Liver (tissue), 7 donors: ENCODE measurements at regions not wholly inside any gene's neighbourhood (a gene's known extent, or its start where the extent isn't known, plus 50 kb on each side); places are given as distances from the start of the nearest gene placed in this dataset.

Experiments used
- DNase-seq: peaks from one replicate; pipeline ENCODE4 v3.0.0-alpha.2; 2017; ENCODE audit warnings: low spot score
- H3K27ac ChIP-seq, 2 donors: one replicate each; pipeline ENCODE4 v1.7.0; 2013; ENCODE audit warnings: inconsistent platforms in 2 of 2, low read length in 2 of 2, control low read depth in 1 of 2, low read depth in 1 of 2, mild to moderate bottlenecking in 1 of 2
- H3K27me3 ChIP-seq, 4 donors: one replicate each; pipeline versions ENCODE4 v1.6.1 to v1.7.0; 2013; ENCODE audit warnings: low read length in 3 of 4, inconsistent platforms in 1 of 4, mild to moderate bottlenecking in 1 of 4, moderate library complexity in 1 of 4; ENCODE audit not compliant: control insufficient read depth in 4 of 4, insufficient read depth in 4 of 4
- H3K36me3 ChIP-seq, 4 donors: one replicate each; pipeline versions ENCODE4 v1.6.1 to v1.7.0; 2013; ENCODE audit warnings: low read length in 3 of 4, mild to moderate bottlenecking in 3 of 4, low read depth in 1 of 4, moderate library complexity in 1 of 4; ENCODE audit not compliant: control insufficient read depth in 4 of 4, insufficient read depth in 3 of 4
- H3K4me1 ChIP-seq, 4 donors: one replicate each; pipeline versions ENCODE4 v1.6.1 to v1.7.0; 2013; ENCODE audit warnings: low read length in 3 of 4, mild to moderate bottlenecking in 3 of 4, moderate library complexity in 1 of 4; ENCODE audit not compliant: control insufficient read depth in 4 of 4, insufficient read depth in 4 of 4
- H3K4me3 ChIP-seq, 3 donors: one replicate each; pipeline versions ENCODE4 v1.6.1 to v1.7.0; 2013; ENCODE audit warnings: low read length in 3 of 3, control low read depth in 1 of 3, low read depth in 1 of 3, mild to moderate bottlenecking in 1 of 3
- H3K9ac ChIP-seq, 2 donors: one replicate each; pipeline ENCODE4 v1.7.0; 2013; ENCODE audit warnings: low read length in 2 of 2, mild to moderate bottlenecking in 2 of 2, moderate library complexity in 2 of 2, control low read depth in 1 of 2, low read depth in 1 of 2
- H3K9me3 ChIP-seq, 4 donors: one replicate each; pipeline versions ENCODE4 v1.6.1 to v1.7.0; 2013; ENCODE audit warnings: low read length in 3 of 4; ENCODE audit not compliant: control insufficient read depth in 4 of 4
- ATF3 ChIP-seq: IDR thresholded peaks from 2 replicates; pipeline ENCODE4 v1.6.1; 2016; ENCODE audit warnings: antibody characterized with exemption
- EGR1 ChIP-seq, 2 donors: IDR thresholded peaks; 2 replicates each; pipeline ENCODE4 v1.6.1; 2016 to 2018; ENCODE audit warnings: antibody characterized with exemption in 2 of 2, low read depth in 2 of 2
- FOXA1 ChIP-seq: IDR thresholded peaks from 2 replicates; pipeline ENCODE4 v1.6.1; 2016; ENCODE audit warnings: antibody characterized with exemption
- FOXA2 ChIP-seq: IDR thresholded peaks from 2 replicates; pipeline ENCODE4 v1.6.1; 2016; ENCODE audit warnings: antibody characterized with exemption
- HNF4A ChIP-seq, 2 donors: conservative IDR thresholded peaks; 2 replicates each; pipeline ENCODE4 v1.6.1; 2016; ENCODE audit warnings: antibody characterized with exemption in 2 of 2, mild to moderate bottlenecking in 2 of 2
- HNF4G ChIP-seq: IDR thresholded peaks from 2 replicates; pipeline ENCODE4 v1.6.1; 2016; ENCODE audit warnings: antibody characterized with exemption
- JUND ChIP-seq, 2 donors: IDR thresholded peaks; 2 replicates each; pipeline ENCODE4 v1.6.1; 2016; ENCODE audit warnings: antibody characterized with exemption in 2 of 2
- MAX ChIP-seq: IDR thresholded peaks from 2 replicates; pipeline ENCODE4 v1.6.1; 2016; ENCODE audit warnings: antibody characterized with exemption
- RAD21 ChIP-seq, 2 donors: IDR thresholded peaks; 2 replicates each; pipeline ENCODE4 v1.6.1; 2016; ENCODE audit warnings: antibody characterized with exemption in 2 of 2, mild to moderate bottlenecking in 2 of 2
- RXRA ChIP-seq, 2 donors: IDR thresholded peaks; 2 replicates each; pipeline ENCODE4 v1.6.1; 2017 to 2018; ENCODE audit warnings: antibody characterized with exemption in 2 of 2, mild to moderate bottlenecking in 1 of 2
- SP1 ChIP-seq: IDR thresholded peaks from 2 replicates; pipeline ENCODE4 v1.6.1; 2018; ENCODE audit warnings: antibody characterized with exemption, mild to moderate bottlenecking
- TAF1 ChIP-seq: conservative IDR thresholded peaks from 2 replicates; pipeline ENCODE4 v1.6.1; 2016; ENCODE audit warnings: antibody characterized with exemption, mild to moderate bottlenecking
- YY1 ChIP-seq: IDR thresholded peaks from 2 replicates; pipeline ENCODE4 v1.6.1; 2016; ENCODE audit warnings: antibody characterized with exemption, mild to moderate bottlenecking
- ZBTB33 ChIP-seq: IDR thresholded peaks from 2 replicates; pipeline ENCODE4 v1.6.1; 2016; ENCODE audit warnings: antibody characterized with exemption
- WGBS: extraction: QIAGEN DNeasy Blood & Tissue Kit; methylation state at CpG from one replicate; pipeline ENCODE4 v1.1.7; 2013; 5-methylcytosine and 5-hydroxymethylcytosine counted together
- donor health status: healthy.
- donor health status: healthy.
- donor health status: healthy.
- donor health status: healthy.

GRCh38 chr18:78733762-78734613 lies 245.6 kb upstream of the SALL3 start:
- 80% methylated on average over 30 of the region's 30 CpGs for WGBS

GRCh38 chr18:78734614-78734945 lies 245.0 kb upstream of the SALL3 start:
- TF ChIP-seq TAF1 (no peak), RAD21 (IDR thresholded peaks at IDR 0.05) (no peak), EGR1 (IDR thresholded peaks at IDR 0.05; ENCODE audit: low read depth in 2 of 2) (no peak), HNF4A (conservative IDR thresholded peaks at IDR 0.05) (no peak), ZBTB33 (no peak), FOXA2 (no peak), JUND (IDR thresholded peaks at IDR 0.05) (no peak), SP1 (no peak), HNF4G (no peak), FOXA1 (no peak), ATF3 (no peak)
- Histone ChIP-seq H3K27me3 (no peaks in the 10 kb centered on the region), H3K9ac (no peak overlapping the region), H3K4me3 (no peak overlapping the region), H3K36me3 (no peaks in the 10 kb centered on the region), H3K27ac (no peak overlapping the region), H3K9me3 (no peaks in the 10 kb centered on the region), H3K4me1 (no peaks in the 10 kb centered on the region)
- 87% methylated on average over 9 of the region's 9 CpGs for WGBS
- no peak for DNase-seq

More at GRCh38 chr18:78733762-78734613, 245.6 kb upstream of the SALL3 start:
- H3K36me3 ChIP-seq = no peaks in the 10 kb centered on the region
- TF ChIP-seq MAX = no peak
- no peak for TF ChIP-seq YY1
- no peak for TF ChIP-seq ATF3
- TF ChIP-seq ZBTB33 = no peak
- TF ChIP-seq EGR1 (IDR thresholded peaks at IDR 0.05; ENCODE audit: low read depth in 2 of 2) = no peak
- no peak for TF ChIP-seq RXRA (IDR thresholded peaks at IDR 0.05)
- no peak for TF ChIP-seq SP1
- no peak for DNase-seq
- no peaks in the 10 kb centered on the region for H3K9me3 ChIP-seq
- H3K4me3 ChIP-seq = no peak overlapping the region
- H3K4me1 ChIP-seq = no peaks in the 10 kb centered on the region
- H3K27ac ChIP-seq = no peak overlapping the region
- H3K9ac ChIP-seq = no peak overlapping the region
- H3K27me3 ChIP-seq = no peaks in the 10 kb centered on the region
